Glomerular visceral epithelial cell (primary cell): ENCODE measurements at regions not wholly inside any gene's neighbourhood (a gene's known extent, or its start where the extent isn't known, plus 50 kb on each side); places are given as distances from the start of the nearest gene placed in this dataset.
"Not testable (repeated sequence)": the region's sequence is repeated elsewhere in the genome, so short reads cannot be mapped to it uniquely, and the experiment has no call there.

ENCODE experiments used
- DNase-seq: peaks from one replicate; pipeline ENCODE4 v3.0.0-alpha.2; 2016; ENCODE audit errors: extremely low spot score

GRCh38 chr5:152694231-152694630 is 289.2 kb upstream of the NMUR2 start:
- DNase-seq, result no peak

DNA sequence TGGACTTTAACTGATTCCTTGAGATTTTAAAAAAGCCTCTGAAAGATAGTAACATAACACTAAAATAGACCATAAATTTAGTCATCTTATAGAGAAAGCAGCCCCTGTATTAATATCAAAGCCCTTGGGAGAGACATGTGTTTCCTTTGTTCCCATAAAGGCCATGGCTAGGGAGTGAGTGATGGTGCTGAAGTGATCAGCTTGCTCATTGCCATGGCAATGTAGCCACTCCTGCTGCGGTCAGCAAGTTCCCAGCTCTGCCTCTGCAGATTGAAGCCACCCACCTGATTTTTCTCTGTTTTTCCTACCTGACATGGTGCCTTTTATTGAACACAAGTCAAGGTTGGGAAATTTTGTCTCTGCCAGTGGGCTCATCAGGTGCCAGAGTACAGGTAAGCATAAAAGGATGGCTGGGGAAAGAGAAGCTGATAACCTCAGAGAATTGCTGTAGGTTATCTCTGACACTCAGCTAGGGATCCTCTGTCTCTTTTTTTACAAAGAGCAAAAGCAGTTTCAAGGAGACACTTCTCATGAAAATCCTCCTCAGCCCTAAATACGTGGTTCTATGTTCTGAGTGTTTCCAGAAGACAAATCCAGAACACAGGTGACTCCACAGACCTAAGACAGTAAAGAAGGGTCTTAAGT is 296.3 kb upstream of the NMUR2 start:
- no peak for DNase-seq

DNA sequence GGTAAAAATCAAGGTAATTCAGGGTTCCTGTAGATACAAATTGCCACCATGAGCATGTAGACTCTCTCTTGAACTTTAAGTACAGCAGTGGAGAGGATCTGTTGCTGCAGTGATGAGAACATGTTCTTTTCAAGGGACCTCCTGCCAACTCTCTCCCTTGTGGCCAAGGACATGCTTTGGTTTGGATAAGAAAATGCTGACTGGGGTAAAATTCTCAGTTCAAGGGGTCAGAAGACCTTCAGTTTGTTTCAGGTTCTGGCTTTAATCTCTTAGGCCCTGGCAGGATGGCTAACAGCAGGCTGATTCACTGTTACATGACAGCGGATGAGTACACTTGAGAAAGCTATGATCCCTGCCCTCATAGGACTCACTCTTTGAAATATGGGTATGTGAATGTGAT is 299.2 kb upstream of the NMUR2 start:
- no peak for DNase-seq

DNA sequence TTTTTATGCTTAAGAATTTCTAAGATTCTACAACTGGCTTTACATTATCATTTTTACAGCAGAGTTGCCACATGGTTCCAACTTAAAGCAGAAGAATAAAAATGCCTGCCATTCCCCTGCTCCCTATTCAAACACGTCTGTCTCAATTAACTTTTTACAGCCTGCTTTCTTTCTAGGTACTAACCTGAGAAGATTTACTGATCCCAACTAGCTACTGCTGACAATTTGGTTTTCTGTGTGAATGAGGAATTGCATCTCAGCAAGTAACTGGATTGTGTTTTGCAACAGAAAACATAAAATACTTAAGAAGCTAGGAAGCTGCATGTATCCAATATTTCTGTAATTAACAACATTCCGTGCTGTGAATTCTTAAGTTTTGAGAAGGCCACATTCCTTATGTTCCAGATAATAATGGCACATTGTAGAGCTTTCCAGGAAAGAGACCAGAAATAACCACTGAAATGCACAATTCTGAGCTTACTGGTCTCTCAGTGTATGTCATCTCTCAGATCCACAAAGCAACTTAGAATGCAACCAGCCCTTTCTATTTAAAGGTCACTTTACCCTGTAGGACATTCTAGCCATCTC is 306.8 kb upstream of the NMUR2 start:
- no peak for DNase-seq

GRCh38 chr5:152717393-152717792 is 312.3 kb upstream of the NMUR2 start:
- no peak for DNase-seq

DNA sequence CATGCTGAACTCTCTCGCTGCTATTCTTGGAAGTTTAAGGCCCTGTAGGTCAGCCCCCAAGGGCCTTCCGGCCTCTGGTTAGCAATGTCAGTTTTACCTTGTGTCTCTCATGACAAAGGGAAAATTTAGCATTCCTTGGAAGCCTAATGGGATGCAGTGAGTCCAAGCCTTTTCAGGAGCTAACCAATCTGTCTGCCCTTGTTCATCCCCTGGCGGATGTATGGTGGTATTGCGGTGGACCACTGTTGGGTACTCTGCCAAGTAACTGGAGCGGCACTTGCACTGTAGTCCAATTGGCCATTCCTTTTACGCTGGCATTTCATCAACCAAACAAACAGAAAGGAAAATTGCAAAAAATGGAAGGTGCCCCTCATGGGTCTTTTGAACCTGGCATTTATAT is 318.4 kb upstream of the NMUR2 start:
- DNase-seq, result no peak

- no peak for DNase-seq
These were observed 325.1 kb upstream of the NMUR2 start for GRCh38 chr5:152730176-152730575.

GRCh38 chr5:152736906-152737305 is 331.8 kb upstream of the NMUR2 start:
- DNase-seq, result no peak

GRCh38 chr5:152739916-152740315 is 334.8 kb upstream of the NMUR2 start:
- DNase-seq, result no peak

GRCh38 chr5:152741126-152741525 is 336.0 kb upstream of the NMUR2 start:
- not testable (repeated sequence) for DNase-seq

DNA sequence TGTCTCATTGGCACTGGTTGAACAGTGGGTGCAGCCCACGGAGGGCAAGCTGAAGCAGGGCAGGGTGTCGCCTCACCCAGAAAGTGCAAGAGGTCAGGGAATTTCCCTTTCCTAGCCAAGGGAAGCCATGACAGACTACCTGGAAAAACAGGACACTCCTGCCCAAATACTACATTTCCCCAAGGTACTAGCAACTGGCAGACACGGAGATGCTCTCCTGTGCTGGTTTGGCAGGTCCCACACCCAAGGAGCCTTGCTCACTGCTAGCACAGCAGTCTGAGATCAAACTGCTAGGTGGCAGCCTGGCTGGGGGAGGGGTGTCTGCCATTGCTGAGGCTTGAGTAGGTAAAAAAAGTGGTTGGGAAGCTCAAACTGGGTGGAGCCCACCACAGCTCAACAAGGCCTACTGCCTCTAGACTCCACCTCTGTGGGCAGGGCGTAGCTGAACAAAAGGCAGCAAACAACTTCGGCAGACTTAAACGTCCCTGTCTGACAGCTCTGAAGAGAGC is 382.7 kb upstream of the NMUR2 start:
- DNase-seq, result not testable (repeated sequence)

- DNase-seq, result no peak
These were observed 396.8 kb upstream of the NMUR2 start for GRCh38 chr5:152801886-152802285.

DNA sequence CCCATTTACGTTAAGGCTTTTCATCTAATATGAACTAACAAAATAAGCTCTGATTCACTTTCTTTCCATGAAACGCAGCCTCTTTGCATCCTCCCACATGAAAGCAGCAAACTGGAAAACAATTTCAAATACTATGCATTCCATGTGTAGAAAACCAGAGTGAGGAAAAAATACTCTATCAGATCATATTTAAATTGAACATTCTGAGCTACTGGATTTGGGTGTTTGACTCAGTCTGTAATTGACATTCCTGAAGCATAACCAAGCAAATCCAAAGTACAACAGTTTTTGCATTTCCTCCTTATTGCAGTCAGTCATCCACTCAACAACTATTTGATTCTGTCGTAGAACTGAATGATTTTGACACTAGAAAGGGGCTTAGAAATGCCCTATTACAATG is 399.1 kb upstream of the NMUR2 start:
- no peak for DNase-seq

- DNase-seq, result no peak
These were observed 406.9 kb upstream of the NMUR2 start for GRCh38 chr5:152811988-152812387.

DNA sequence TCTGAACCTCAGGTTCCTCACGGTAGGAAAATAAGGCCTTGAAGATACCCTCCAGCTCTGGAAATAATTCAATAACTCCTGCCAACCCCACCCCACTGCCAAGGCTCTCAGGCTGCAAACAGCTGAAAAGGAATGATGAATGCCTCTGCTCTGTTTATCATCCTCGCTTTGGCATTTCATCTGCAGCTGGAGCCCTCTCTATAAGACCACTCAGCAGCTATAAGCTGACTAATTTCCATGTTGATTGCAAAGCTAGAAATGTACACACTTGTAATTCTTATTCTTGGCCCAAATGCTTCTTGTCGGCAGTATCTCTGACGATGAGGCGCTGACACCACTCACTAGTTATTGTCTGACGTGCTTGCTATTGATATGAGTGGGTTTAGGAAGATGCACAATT is 408.4 kb upstream of the NMUR2 start:
- no peak for DNase-seq

- DNase-seq, result no peak
These were observed 414.8 kb upstream of the NMUR2 start for GRCh38 chr5:152819891-152820290.

GRCh38 chr5:152824316-152824715 is 419.2 kb upstream of the NMUR2 start:
- no peak for DNase-seq

DNA sequence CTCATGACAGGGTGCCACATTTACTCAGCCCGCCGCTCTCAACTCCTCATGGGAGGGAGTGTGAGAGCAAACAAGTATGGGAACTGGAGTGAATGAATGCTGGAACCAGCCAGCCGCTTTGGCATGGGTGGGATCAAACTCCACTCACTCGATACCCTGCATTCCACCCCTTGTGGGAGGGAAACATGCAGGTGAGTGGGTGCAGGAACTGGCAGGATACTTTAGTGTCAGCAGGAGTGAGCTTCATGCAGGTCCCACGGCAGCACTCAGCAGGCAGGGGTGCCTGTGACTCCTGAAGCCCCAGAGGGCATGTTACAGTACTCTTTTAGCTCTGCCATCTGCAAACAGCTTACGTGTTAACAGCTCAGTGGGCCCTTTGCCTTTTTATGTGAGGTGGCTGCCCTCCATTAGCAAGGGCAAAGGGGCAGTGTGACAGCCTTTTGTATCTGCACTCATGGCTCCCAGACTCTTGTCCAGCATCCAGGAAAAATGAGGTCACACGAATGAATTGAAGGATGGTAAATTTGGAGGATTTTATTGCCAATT is 433.2 kb upstream of the NMUR2 start:
- no peak for DNase-seq

DNA sequence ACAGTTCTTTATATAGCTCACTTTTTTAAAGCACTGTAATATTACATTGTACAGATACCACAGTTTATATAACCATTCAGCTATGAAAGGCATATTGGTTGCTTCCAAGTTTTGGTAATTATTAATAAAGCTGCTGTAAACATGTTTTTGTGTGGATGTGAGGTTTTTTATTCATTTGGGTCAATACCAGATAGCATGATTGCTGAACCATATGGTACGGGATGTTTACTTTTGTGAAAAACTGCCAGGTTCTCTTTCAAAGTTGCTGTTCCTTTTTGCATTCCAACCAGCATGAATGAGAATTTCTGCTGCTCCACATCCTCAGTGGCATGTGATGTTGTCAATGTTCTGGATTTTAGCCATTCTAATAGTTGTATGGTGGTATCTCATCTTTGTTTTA is 439.6 kb upstream of the NMUR2 start:
- no peak for DNase-seq

GRCh38 chr5:152853361-152853760 is 448.3 kb upstream of the NMUR2 start:
- DNase-seq, result no peak

DNA sequence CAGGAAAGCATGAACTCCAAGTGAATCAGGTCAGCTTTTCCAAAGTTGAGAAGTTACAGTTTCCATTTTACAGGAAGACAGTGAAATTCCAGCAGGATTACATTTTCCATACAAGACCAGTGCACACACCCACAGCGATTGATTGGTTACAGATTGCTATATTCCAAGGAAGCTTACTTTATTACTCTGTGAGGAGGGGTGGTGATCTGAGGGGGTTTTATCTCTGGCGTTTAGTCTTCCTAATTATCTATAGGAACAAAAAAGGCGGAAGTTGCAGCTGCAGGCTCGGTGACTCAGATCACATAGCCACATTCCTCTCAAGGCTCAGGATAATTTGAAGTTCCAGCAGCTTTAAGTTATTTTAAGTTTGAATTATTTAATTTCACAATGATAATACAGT is 450.4 kb upstream of the NMUR2 start:
- no peak for DNase-seq

GRCh38 chr5:152861231-152861630 is 456.2 kb upstream of the NMUR2 start:
- DNase-seq, result no peak

DNA sequence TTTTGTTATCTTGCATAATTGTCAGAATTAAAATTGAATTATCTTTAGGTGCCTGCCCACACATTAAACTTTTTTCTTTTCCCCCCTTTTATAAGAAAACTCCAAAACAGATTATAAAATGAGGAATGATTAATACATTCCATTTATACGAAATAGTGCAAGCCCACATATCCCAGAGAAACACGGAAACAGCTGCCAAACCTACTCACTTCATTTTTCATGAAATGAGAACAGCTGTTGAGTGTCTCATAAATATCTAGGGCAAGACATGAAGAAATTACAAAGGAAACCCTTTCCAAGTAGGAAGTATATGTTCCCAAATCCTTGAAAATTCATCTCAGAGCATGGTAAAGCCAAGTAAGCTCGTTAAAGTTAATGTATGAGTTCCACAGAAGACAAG is 459.4 kb upstream of the NMUR2 start:
- no peak for DNase-seq

DNA sequence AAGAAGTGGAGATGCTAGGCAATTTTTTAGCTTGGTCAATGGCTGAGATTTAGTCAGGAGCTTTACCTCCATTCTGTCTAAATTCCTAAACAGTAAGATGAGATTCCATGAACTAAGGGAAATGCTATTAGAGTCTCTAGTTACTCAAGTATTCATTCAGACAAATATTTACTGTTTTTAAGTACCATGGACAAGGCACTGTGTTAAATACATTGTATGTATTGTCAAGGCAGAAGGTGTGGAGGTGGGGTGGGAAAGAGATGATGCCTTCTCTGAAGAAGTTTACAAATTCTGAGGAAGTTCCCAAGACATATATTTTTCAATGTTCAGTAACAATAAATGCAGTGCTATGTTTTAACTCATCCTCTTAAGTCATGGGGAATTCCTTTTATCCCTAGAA is 459.9 kb upstream of the NMUR2 start:
- no peak for DNase-seq
